Large intestine (tissue), 3 donors: ENCODE measurements at regions not wholly inside any gene's neighbourhood (a gene's known extent, or its start where the extent isn't known, plus 50 kb on each side); places are given as distances from the start of the nearest gene placed in this dataset.

ENCODE experiments used
- DNase-seq, 2 donors: peaks; one replicate each; pipeline versions ENCODE4 v3.0.0 to v3.0.0-alpha.2; 2013
- H3K27ac ChIP-seq: one replicate; pipeline ENCODE4 v1.5.1; 2013; ENCODE audit warnings: low read length
- H3K27me3 ChIP-seq: 2 replicates; pipeline ENCODE4 v1.6.1; 2013; ENCODE audit warnings: low read length; ENCODE audit not compliant: control insufficient read depth, insufficient read depth
- H3K36me3 ChIP-seq: 2 replicates; pipeline ENCODE4 v1.6.1; 2013; ENCODE audit warnings: low read length; ENCODE audit not compliant: control insufficient read depth, insufficient read depth
- H3K4me1 ChIP-seq: one replicate; pipeline ENCODE4 v1.6.1; 2013; ENCODE audit warnings: low read length; ENCODE audit not compliant: control insufficient read depth, insufficient read depth
- H3K4me3 ChIP-seq: one replicate; pipeline ENCODE4 v1.5.1; 2013; ENCODE audit warnings: low read length
- H3K9me3 ChIP-seq: one replicate; pipeline ENCODE4 v1.6.1; 2013; ENCODE audit warnings: mild to moderate bottlenecking, low read depth, low read length, moderate library complexity; ENCODE audit not compliant: control insufficient read depth
- WGBS: methylation state at CpG from one replicate; pipeline ENCODE4 v1.1.5; 2013; ENCODE audit warnings: low lambda C conversion rate; ENCODE audit not compliant: insufficient coverage; 5-methylcytosine and 5-hydroxymethylcytosine counted together

DNA sequence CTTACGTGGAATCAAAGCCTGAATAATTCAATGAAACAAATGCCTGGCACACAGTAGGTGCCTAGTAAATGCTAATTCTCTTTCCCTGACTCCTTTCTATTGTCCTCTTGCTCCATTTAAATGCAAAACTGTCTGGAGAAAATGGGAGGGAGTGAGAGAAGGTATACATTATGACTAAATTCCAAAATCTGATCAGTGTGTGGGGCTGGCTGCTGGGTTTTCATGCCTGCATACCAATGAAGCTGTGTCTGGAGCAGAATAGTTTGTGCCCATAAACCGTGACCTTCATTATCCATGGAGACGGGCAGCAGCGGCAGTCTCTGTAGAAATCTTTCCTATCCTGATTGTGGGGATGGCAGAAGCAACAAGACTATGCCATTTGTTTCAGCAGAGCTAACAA lies 223.4 kb upstream of the ZBED5 start:
- Histone ChIP-seq H3K36me3 (no peaks in the 10 kb centered on the region), H3K9me3 (no peaks in the 10 kb centered on the region), H3K27me3 (peaks cover 5% of the 10 kb centered on the region), H3K27ac (no peak overlapping the region), H3K4me3 (no peak overlapping the region), H3K4me1 (no peaks in the 10 kb centered on the region)
- no peak for DNase-seq
- no CpG with 5 or more reads among the region's 4 CpGs for WGBS

DNA sequence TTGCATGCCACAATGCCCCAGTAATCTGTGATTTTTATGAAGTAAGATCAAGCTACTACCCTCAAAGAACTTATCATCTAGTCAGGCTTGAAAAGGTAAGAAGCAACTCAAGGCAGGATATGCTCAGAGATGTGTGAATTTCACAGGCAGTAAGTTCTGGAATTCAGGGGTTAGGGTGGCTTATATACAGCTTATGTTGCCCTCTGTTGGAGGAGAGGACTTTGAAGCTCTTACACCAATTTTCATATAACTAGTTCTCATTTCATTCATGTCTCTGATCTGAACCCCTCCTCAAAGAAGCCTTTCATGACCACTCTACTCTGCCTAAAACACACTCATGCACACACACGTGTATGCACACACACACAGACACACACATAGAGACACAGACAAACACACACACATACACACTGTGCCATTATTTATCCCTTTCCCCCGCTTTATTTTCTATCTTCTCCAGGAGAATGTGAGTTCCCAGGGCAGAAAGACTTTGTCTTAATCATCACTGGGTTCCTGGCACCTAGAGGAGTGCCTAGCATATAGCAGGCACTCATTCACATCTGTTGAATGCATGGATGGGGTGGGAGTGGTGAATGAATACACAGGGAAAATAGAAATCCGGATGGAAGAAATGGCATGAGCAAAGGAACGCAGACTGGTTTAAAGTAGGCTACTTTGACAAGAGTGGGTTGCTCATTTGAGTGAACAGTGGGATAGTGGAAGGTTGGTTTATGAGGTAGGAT lies 220.7 kb upstream of the ZBED5 start:
- H3K36me3 ChIP-seq = no peaks in the 10 kb centered on the region
- peaks cover 5% of the 10 kb centered on the region for H3K27me3 ChIP-seq
- no peak overlapping the region for H3K4me3 ChIP-seq
- H3K27ac ChIP-seq = no peak overlapping the region
- no peak for DNase-seq
- WGBS = 96% methylated on average over 2 of the region's 4 CpGs
- no peaks in the 10 kb centered on the region for H3K9me3 ChIP-seq
- no peaks in the 10 kb centered on the region for H3K4me1 ChIP-seq

DNA sequence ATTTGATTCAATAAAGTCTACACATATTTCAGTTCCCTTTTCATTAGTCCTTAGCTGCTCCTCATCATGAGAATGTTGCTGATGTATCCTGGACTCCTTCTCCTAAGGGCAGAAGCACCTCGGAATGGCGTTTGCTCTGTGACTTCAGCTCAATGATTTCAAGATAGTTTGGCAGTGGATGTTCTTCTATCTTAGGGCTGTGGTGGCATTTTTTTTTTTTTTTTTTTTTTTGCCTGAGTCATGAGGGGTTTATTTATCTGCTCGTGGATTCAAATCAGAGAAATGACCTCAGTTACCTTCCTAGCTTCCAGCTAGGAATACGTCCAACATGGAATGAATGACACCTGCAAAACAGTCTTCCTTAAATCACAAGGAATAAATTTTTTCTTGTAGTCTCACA lies 220.0 kb upstream of the ZBED5 start:
- no peaks in the 10 kb centered on the region for H3K9me3 ChIP-seq
- no peak overlapping the region for H3K27ac ChIP-seq
- no peaks in the 10 kb centered on the region for H3K36me3 ChIP-seq
- no peak for DNase-seq
- no CpG with 5 or more reads among the region's 4 CpGs for WGBS
- peaks cover 5% of the 10 kb centered on the region for H3K27me3 ChIP-seq
- H3K4me3 ChIP-seq = no peak overlapping the region
- H3K4me1 ChIP-seq = no peaks in the 10 kb centered on the region

- H3K9me3 ChIP-seq = no peaks in the 10 kb centered on the region
- DNase-seq = no peak
- H3K27ac ChIP-seq = no peak overlapping the region
- H3K4me3 ChIP-seq = no peak overlapping the region
- H3K4me1 ChIP-seq = no peaks in the 10 kb centered on the region
- WGBS = 70% methylated on average over 1 of the region's 6 CpGs
- H3K27me3 ChIP-seq = peaks cover 2% of the 10 kb centered on the region
- H3K36me3 ChIP-seq = no peaks in the 10 kb centered on the region
Observed at GRCh38 chr11:11076879-11077278, 219.0 kb upstream of the ZBED5 start.

- no peaks in the 10 kb centered on the region for H3K9me3 ChIP-seq
- no peaks in the 10 kb centered on the region for H3K36me3 ChIP-seq
- H3K27ac ChIP-seq = no peak overlapping the region
- peaks cover 2% of the 10 kb centered on the region for H3K27me3 ChIP-seq
- peak in 1 of 2 donors; percentile 10 for DNase-seq
- H3K4me1 ChIP-seq = no peaks in the 10 kb centered on the region
- 17% methylated on average over 1 of the region's 4 CpGs for WGBS
- H3K4me3 ChIP-seq = no peak overlapping the region
Observed at GRCh38 chr11:11076276-11076675, 218.4 kb upstream of the ZBED5 start.

- Histone ChIP-seq H3K27me3 (peaks cover 5% of the 10 kb centered on the region), H3K27ac (no peak overlapping the region), H3K4me1 (no peaks in the 10 kb centered on the region), H3K36me3 (no peaks in the 10 kb centered on the region), H3K9me3 (no peaks in the 10 kb centered on the region), H3K4me3 (no peak overlapping the region)
- WGBS = 10% methylated on average over 2 of the region's 6 CpGs
- no peak for DNase-seq
Observed at GRCh38 chr11:11075515-11076171, 217.8 kb upstream of the ZBED5 start.

DNA sequence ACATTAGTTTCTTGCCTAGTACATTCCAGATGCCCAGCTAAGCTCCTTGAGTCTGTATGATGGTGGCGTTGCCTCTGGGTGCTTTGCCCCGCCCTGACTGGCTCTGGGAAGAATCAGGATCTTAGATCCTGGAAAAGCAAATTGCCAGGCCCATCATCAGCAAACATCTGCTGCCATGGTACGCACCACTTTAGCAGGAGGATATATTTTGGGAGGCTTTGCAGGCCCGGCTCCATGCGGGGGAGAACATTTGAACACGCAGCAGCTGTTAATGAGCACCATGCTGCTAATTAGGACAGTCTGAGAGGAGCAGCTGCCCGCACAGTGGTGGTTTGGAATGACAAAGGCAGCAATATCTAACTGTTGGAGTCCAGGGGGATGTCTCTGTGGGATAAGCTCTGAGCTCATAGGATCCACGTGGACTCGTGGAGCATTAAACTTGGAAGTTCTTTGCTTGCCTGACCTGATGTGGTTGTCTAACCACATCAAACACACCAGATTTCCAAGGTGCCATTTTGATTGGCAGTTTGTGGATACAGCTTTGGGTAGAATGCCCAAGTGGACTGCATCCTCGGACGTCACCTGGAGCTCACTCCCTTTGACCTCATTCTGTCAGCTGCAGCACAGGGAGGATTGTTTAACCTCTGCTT lies 217.0 kb upstream of the ZBED5 start:
- no peaks in the 10 kb centered on the region for H3K4me1 ChIP-seq
- no CpG with 5 or more reads among the region's 11 CpGs for WGBS
- no peak overlapping the region for H3K27ac ChIP-seq
- no peaks in the 10 kb centered on the region for H3K9me3 ChIP-seq
- DNase-seq = no peak
- H3K36me3 ChIP-seq = no peaks in the 10 kb centered on the region
- peaks cover 5% of the 10 kb centered on the region for H3K27me3 ChIP-seq
- no peak overlapping the region for H3K4me3 ChIP-seq

- DNase-seq = no peak
- H3K27ac ChIP-seq = no peak overlapping the region
- no peak overlapping the region for H3K4me3 ChIP-seq
- WGBS = no CpG with 5 or more reads among the region's 1 CpG
- H3K9me3 ChIP-seq = no peaks in the 10 kb centered on the region
- H3K36me3 ChIP-seq = no peaks in the 10 kb centered on the region
- peaks cover 3% of the 10 kb centered on the region for H3K27me3 ChIP-seq
- no peaks in the 10 kb centered on the region for H3K4me1 ChIP-seq
Observed at GRCh38 chr11:11073996-11074395, 216.1 kb upstream of the ZBED5 start.

DNA sequence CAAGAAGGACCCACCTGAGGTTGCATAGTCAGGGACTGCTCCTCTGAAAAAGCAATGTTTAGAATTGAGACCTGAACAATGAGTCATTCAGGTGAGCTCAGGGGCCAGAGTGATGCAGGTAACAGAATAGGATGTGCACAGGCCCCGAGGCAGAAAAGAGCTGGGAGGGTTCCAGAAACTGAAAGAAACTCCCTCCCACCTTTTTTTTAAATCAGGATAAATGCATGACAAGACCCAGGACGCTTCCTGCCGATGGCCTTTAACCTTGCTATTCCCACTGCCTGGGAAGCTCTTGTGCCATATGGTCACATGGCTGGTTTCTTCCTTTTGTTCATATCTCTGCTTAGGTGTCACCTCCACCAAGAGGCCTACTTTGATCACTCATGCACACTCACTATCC lies 214.2 kb upstream of the ZBED5 start:
- Histone ChIP-seq H3K27ac (no peak overlapping the region), H3K27me3 (peaks cover 3% of the 10 kb centered on the region), H3K36me3 (no peaks in the 10 kb centered on the region), H3K4me1 (no peaks in the 10 kb centered on the region), H3K9me3 (no peaks in the 10 kb centered on the region), H3K4me3 (no peak overlapping the region)
- DNase-seq = no peak
- WGBS = no CpG with 5 or more reads among the region's 3 CpGs

- Histone ChIP-seq H3K4me1 (no peaks in the 10 kb centered on the region), H3K27me3 (peaks cover 3% of the 10 kb centered on the region), H3K27ac (no peak overlapping the region), H3K4me3 (no peak overlapping the region), H3K36me3 (no peaks in the 10 kb centered on the region), H3K9me3 (no peaks in the 10 kb centered on the region)
- WGBS = no CpG with 5 or more reads among the region's 1 CpG
- no peak for DNase-seq
Observed at GRCh38 chr11:11071486-11071885, 213.6 kb upstream of the ZBED5 start.
